Psoas muscle (tissue), 7 donors: ENCODE measurements at regions not wholly inside any gene's neighbourhood (a gene's known extent, or its start where the extent isn't known, plus 50 kb on each side); places are given as distances from the start of the nearest gene placed in this dataset.
"Not testable (repeated sequence)": the region's sequence is repeated elsewhere in the genome, so short reads cannot be mapped to it uniquely, and the experiment has no call there.

Experiments
- ATAC-seq, 4 donors: fragments of 200-7000 bp; cut with Tn5 transposase; one replicate each; pipeline ENCODE4 v1.9.1; 2020; ENCODE audit warnings: moderate library complexity in 3 of 4, mild to moderate bottlenecking in 2 of 4
- DNase-seq, 2 donors: peaks; one replicate each; pipeline ENCODE4 v3.0.0-alpha.2; 2020
- H3K27ac ChIP-seq: fragments of 200-600 bp; one replicate; pipeline ENCODE4 v1.8.0; 2022
- H3K27me3 ChIP-seq, 3 donors: fragments of 200-600 bp in 1 of 3; one replicate each; pipeline versions ENCODE4 v1.6.1 to v1.8.0; 2013 to 2022; ENCODE audit warnings: low read length in 2 of 3, mild to moderate bottlenecking in 2 of 3, moderate library complexity in 1 of 3; ENCODE audit not compliant: insufficient read depth in 3 of 3
- H3K36me3 ChIP-seq, 2 donors: fragments of 200-600 bp in 1 of 2; one replicate each; pipeline versions ENCODE4 v1.6.1 to v1.8.0; 2013 to 2022; ENCODE audit warnings: low read depth in 1 of 2, mild to moderate bottlenecking in 1 of 2, moderate library complexity in 1 of 2; ENCODE audit not compliant: insufficient read depth in 1 of 2
- H3K4me1 ChIP-seq: fragments of 200-600 bp; one replicate; pipeline ENCODE4 v1.8.0; 2022
- H3K4me3 ChIP-seq: fragments of 200-600 bp; one replicate; pipeline ENCODE4 v1.8.0; 2022; ENCODE audit warnings: mild to moderate bottlenecking
- H3K9me3 ChIP-seq: fragments of 200-600 bp; one replicate; pipeline ENCODE4 v1.8.0; 2022
- WGBS, 3 donors: extraction: QIAGEN DNeasy Blood & Tissue Kit; methylation state at CpG; one replicate each; pipeline versions ENCODE4 v1.1.6 to v1.1.7; 2013; 5-methylcytosine and 5-hydroxymethylcytosine counted together
- intact Hi-C, 2 donors: fragments of 100-400 bp; cut with DNase I; formaldehyde crosslinking; loops; one replicate each; pipeline versions ENCODE4 v1.11.0 to v1.14.2; 2022
- TF ChIP-seq, protein P1 (sequence below): fragments of 200-600 bp; IDR thresholded peaks from one replicate; pipeline ENCODE4 v1.8.0; 2022; ENCODE audit warnings: antibody characterized with exemption
- donor health status: healthy with polysubstance abuse.
- donor health status: DM: no; HTN: no; CAD: no; lungs with moderate emphysema.
- donor health status: Bipolar disorder and iron deficiency.
- donor health status: healthy.
- donor health status: DM: yes; HTN: yes; CAD: no.
- donor health status: DM: no; HTN: no; CAD: no.
- donor health status: DM: yes; HTN: yes; CAD: no.

DNA sequence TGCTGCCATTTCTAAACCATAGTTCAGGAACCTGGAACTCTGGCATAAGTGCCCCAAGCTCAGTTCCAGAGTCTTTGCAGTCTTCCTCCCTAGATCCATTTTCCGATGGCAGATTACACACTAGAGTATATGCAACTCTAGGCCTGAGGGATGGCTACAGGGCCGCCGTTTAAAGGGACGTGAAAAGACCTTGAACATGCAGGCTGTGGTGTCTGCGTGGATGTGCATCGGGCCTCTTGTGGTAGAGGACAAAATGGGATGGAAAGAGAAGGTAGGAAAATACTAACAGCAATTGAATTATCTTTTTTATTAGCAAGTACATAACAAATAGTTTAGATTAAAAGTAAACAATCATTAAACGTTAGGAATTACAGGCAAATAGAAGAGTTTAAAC lies 588.9 kb downstream of the RFPL4B start:
- intact Hi-C loops = no loop called here
- no peak overlapping the region for H3K27ac ChIP-seq
- H3K9me3 ChIP-seq = no peaks in the 10 kb centered on the region
- ATAC-seq (no peak), DNase-seq (no peak)
- TF ChIP-seq, protein P1, sequence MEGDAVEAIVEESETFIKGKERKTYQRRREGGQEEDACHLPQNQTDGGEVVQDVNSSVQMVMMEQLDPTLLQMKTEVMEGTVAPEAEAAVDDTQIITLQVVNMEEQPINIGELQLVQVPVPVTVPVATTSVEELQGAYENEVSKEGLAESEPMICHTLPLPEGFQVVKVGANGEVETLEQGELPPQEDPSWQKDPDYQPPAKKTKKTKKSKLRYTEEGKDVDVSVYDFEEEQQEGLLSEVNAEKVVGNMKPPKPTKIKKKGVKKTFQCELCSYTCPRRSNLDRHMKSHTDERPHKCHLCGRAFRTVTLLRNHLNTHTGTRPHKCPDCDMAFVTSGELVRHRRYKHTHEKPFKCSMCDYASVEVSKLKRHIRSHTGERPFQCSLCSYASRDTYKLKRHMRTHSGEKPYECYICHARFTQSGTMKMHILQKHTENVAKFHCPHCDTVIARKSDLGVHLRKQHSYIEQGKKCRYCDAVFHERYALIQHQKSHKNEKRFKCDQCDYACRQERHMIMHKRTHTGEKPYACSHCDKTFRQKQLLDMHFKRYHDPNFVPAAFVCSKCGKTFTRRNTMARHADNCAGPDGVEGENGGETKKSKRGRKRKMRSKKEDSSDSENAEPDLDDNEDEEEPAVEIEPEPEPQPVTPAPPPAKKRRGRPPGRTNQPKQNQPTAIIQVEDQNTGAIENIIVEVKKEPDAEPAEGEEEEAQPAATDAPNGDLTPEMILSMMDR = no peak
- H3K4me3 ChIP-seq = no peak overlapping the region
- no peaks in the 10 kb centered on the region for H3K36me3 ChIP-seq
- 92 to 94% (median 94%) methylated on average over 7 of the region's 7 CpGs for WGBS, 3 donors
- H3K4me1 ChIP-seq = no peaks in the 10 kb centered on the region
- no peaks in the 10 kb centered on the region for H3K27me3 ChIP-seq

DNA sequence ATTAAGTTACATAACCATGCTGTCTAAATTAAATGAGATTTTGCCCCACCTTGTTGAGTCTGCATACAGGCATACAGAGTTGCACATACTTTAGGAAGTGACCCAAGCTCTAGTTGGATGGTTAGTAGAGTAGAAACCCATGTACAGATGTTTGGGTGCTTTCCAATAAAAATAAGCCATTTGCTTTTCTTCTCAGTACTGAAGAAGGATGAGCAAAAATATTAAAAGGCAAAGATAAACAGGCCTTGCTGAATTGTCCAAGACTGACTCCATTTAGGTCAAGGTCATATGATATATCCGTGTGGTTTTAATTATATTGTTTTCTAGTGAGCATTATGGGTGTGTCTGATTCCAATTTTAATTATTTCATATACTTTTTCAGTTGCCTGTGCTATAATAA lies 589.4 kb downstream of the RFPL4B start:
- TF ChIP-seq, protein P1 = no peak
- Histone ChIP-seq H3K9me3 (no peaks in the 10 kb centered on the region), H3K27ac (no peak overlapping the region), H3K36me3 (no peaks in the 10 kb centered on the region), H3K4me1 (no peaks in the 10 kb centered on the region), H3K27me3 (no peaks in the 10 kb centered on the region), H3K4me3 (no peak overlapping the region)
- 36 to 50% (median 49%) methylated on average over 1 of the region's 1 CpG for WGBS, 3 donors
- DNase-seq (no peak), ATAC-seq (no peak)
- intact Hi-C loops = no loop called here

DNA sequence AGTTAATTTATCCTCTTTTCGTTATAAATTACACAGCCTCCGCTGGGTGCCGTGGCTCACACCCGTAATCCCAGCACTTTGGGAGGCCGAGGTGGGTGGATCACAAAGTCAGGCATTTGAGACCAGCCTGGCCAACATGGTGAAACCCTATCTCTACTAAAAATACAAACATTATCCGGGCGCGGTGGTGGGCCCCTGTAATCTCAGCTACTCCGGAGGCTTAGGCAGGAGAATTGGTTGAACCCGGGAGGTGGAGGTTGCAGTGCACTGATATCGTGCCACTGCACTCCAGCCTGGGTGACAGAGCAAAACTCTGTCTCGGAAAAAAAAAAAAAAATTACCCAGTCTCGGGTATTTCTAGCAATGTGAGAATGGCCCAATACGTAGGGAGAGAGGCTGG lies 590.6 kb downstream of the RFPL4B start:
- intact Hi-C loops, ATAC-seq, H3K4me3 ChIP-seq: not testable (repeated sequence)

DNA sequence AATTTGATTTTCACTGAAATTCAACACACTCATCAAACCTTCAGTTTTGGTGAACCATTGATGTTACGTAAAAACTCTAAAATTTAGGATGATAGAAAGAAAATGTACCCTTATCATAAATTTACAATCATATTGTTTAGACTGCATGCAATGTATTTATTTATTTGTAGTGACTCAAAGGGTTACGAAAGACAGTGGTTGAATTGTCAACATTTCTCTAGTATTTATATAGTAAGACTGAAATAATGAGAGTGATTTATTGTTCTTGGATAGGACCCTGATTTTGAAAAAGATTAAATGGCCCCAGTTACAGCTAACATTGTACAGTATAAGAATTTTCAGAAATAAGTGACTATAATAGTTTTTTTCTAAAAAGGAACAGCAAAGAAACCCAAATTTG lies 591.5 kb downstream of the RFPL4B start:
- Histone ChIP-seq H3K36me3 (no peaks in the 10 kb centered on the region), H3K4me3 (no peak overlapping the region), H3K4me1 (no peaks in the 10 kb centered on the region), H3K27ac (no peak overlapping the region), H3K9me3 (no peaks in the 10 kb centered on the region), H3K27me3 (no peaks in the 10 kb centered on the region)
- DNase-seq (no peak), ATAC-seq (no peak)
- intact Hi-C loops = no loop called here
- 74 to 97% (median 95%) methylated on average over 2 of the region's 2 CpGs for WGBS, 3 donors
- TF ChIP-seq, protein P1 = no peak

More for the DNA sequence above, 590.6 kb downstream of the RFPL4B start:
- WGBS, 3 donors = 91 to 97% (median 94%) methylated on average over 14 of the region's 14 CpGs
- not testable (repeated sequence) for H3K4me1 ChIP-seq, H3K27me3 ChIP-seq, H3K27ac ChIP-seq, DNase-seq, H3K9me3 ChIP-seq, H3K36me3 ChIP-seq

DNA sequence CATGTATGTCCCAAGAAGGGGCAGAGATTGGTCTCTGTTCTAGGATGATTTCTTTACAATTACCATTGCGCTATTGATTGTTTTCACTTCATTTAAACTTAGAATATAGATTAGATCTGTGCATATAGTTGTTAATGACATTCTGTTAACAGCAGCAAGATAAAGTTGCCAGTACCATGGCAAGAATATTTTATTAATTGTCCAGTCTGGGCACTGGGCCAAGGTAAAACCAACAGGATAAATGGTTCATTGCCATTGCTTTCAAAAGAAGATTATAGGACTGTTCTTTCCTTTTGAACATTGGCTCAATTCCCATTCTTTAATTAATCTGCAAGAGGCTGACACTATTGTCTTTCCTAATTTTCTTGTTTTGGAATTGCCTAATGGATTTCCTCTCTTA lies 592.4 kb downstream of the RFPL4B start:
- no peak for DNase-seq
- ATAC-seq = no peak
- H3K27ac ChIP-seq = no peak overlapping the region
- 94 to 100% (median 95%) methylated on average over 1 of the region's 1 CpG for WGBS, 3 donors
- H3K27me3 ChIP-seq = no peaks in the 10 kb centered on the region
- H3K9me3 ChIP-seq = no peaks in the 10 kb centered on the region
- intact Hi-C loops = no loop called here
- no peaks in the 10 kb centered on the region for H3K36me3 ChIP-seq
- TF ChIP-seq, protein P1 = no peak
- no peak overlapping the region for H3K4me3 ChIP-seq
- no peaks in the 10 kb centered on the region for H3K4me1 ChIP-seq
